ENCODE measurements at regions not wholly inside any gene's neighbourhood (a gene's known extent, or its start where the extent isn't known, plus 50 kb on each side); places are given as distances from the start of the nearest gene placed in this dataset.

DNA sequence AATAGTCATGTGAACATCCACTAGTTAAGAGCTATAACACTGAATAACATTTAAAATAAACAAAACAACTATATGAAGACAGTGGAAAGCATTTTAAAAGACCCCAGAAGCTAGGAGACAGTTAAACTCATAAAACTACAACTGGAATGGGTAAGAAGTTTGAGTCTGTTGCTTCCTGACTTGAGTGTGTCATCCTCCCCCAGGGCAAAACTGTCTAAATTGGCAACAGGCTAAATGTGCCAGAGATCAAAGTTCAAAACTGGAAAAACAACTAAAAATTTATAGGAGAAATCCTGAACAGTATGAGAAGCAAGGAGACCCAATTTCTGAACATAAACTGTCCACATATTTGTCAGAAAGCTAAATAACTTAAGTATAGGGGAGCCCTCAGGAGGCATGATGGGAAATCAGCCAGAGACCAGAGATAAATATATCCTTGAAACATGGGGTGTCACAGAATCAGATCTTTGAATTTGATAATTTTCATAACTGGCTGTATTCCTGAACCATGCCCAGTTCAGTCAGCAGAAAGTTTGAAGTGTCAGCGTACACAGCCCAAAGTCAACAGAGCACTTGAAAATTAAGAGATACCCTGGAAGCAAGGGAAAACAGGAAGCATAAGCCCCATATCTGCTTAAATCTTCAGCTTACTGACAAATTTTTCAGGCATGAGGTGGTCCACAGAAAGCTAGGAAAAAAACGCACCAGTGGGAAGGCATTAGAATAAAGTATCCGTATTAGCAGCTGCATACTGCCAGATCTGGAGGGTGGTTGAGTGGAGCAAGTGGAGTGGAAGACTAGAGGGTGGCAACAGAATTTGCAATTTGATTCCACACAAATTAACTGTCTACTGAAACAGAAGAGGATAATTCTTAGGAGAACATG, 516.1 kb upstream of the MAN1A1 start:
- H3K36me3 ChIP-seq (replicated peaks in 1 of 2; ENCODE audit: control insufficient read depth in 1 of 2, insufficient read depth in 2 of 2, low read length in 2 of 2), result no peaks in the 10 kb centered on the region
- H3K4me1 ChIP-seq (ENCODE audit: insufficient read depth, low read length), result no peaks in the 10 kb centered on the region
- intact Hi-C loops (cut with micrococcal nuclease; ENCODE audit: unreplicated experiment), result no loop called here
- TF ChIP-seq ZNF235 (CRISPR knock-in tag; IDR thresholded peaks at IDR 0.05; ENCODE audit: borderline replicate concordance) (no peak), ZNF7 (CRISPR knock-in tag; IDR thresholded peaks at IDR 0.05) (peak; percentile 83; the same call in 1 of the 2 replicates), TGIF2 (CRISPR knock-in tag; IDR thresholded peaks at IDR 0.05) (no peak)
- FAIRE-seq (no peak), DNase-seq (ENCODE audit: low spot score) (no peak), ATAC-seq (no peak)
- no TSS peak for BruUV-seq (replicated peaks)
- no peaks in the 10 kb centered on the region for H3K27me3 ChIP-seq (ENCODE audit: control insufficient read depth in 1 of 2, insufficient read depth in 2 of 2, low read length in 2 of 2)
- H3K9me3 ChIP-seq (ENCODE audit: low read length), result no peaks in the 10 kb centered on the region
- POLR2A ChIA-PET, result no interaction called here
- WGBS (ENCODE audit: low lambda C conversion rate), result 5% methylated on average over 3 of the region's 3 CpGs
- H3K27ac ChIP-seq (ENCODE audit: extremely low read length, insufficient read depth, low read length), result no peak overlapping the region
- H4K20me1 ChIP-seq (ENCODE audit: insufficient read depth, low read length), result no peaks in the 10 kb centered on the region
- H3K4me3 ChIP-seq (replicated peaks in 1 of 3; ENCODE audit: insufficient read depth in 1 of 3, low read depth in 2 of 3, low read length in 3 of 3), result no peak overlapping the region
- CTCF ChIA-PET (ENCODE audit: low intra/inter-chr PET ratio, low total read pairs), result no interaction called here
- H3K4me2 ChIP-seq (ENCODE audit: low read depth, low read length), result no peak overlapping the region
- no peaks in the 10 kb centered on the region for H3K79me2 ChIP-seq (ENCODE audit: insufficient read depth, low read length)
- H3K9ac ChIP-seq (ENCODE audit: insufficient read depth, low read depth, low read length), result no peak overlapping the region
- in situ Hi-C loops (cut with HindIII; ENCODE audit: extremely low pct_ligation_motif_present, low pct_unique_long_range_greater_than_20kb), result no loop called here
- no peak overlapping the region for H2AFZ ChIP-seq (ENCODE audit: low read length)

DNA sequence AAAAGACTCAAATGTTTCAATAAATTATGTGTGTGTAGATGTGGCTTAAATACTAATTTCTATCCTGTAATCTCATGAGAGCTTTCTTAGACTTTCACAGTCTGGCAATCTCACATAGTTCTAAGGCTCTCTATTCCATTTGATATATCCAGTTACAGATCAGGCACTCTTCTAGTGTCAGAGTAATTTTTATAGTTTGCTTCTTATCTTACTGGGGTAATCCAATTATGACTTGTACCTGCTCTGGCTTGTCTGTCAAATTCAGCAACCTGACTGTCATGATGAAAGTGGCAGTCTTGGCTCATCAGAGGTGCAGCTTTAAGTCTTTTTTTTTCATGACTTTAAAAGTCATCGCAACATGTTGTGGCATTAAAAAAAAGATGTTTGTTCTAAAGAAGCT, 513.2 kb upstream of the MAN1A1 start:
- CTCF ChIA-PET (ENCODE audit: low intra/inter-chr PET ratio, low total read pairs), result no interaction called here
- no peak for FAIRE-seq
- DNase-seq (ENCODE audit: low spot score), result no peak
- intact Hi-C loops (cut with micrococcal nuclease; ENCODE audit: unreplicated experiment), result no loop called here
- Histone ChIP-seq H3K4me3 (replicated peaks in 1 of 3; ENCODE audit: insufficient read depth in 1 of 3, low read depth in 2 of 3, low read length in 3 of 3) (no peak overlapping the region), H2AFZ (ENCODE audit: low read length) (no peak overlapping the region), H3K79me2 (ENCODE audit: insufficient read depth, low read length) (no peaks in the 10 kb centered on the region), H3K9me3 (ENCODE audit: low read length) (no peaks in the 10 kb centered on the region), H3K36me3 (replicated peaks in 1 of 2; ENCODE audit: control insufficient read depth in 1 of 2, insufficient read depth in 2 of 2, low read length in 2 of 2) (no peaks in the 10 kb centered on the region), H3K4me1 (ENCODE audit: insufficient read depth, low read length) (no peaks in the 10 kb centered on the region), H3K4me2 (ENCODE audit: low read depth, low read length) (no peak overlapping the region), H3K27me3 (ENCODE audit: control insufficient read depth in 1 of 2, insufficient read depth in 2 of 2, low read length in 2 of 2) (no peaks in the 10 kb centered on the region), H4K20me1 (ENCODE audit: insufficient read depth, low read length) (no peaks in the 10 kb centered on the region), H3K9ac (ENCODE audit: insufficient read depth, low read depth, low read length) (no peak overlapping the region), H3K27ac (ENCODE audit: extremely low read length, insufficient read depth, low read length) (no peak overlapping the region)
- in situ Hi-C loops (cut with HindIII; ENCODE audit: extremely low pct_ligation_motif_present, low pct_unique_long_range_greater_than_20kb), result no loop called here
- POLR2A ChIA-PET, result no interaction called here
- ATAC-seq, result no peak
- no peak for TF ChIP-seq MIXL1 (CRISPR knock-in tag; IDR thresholded peaks at IDR 0.05)
- TF ChIP-seq, protein P1, sequence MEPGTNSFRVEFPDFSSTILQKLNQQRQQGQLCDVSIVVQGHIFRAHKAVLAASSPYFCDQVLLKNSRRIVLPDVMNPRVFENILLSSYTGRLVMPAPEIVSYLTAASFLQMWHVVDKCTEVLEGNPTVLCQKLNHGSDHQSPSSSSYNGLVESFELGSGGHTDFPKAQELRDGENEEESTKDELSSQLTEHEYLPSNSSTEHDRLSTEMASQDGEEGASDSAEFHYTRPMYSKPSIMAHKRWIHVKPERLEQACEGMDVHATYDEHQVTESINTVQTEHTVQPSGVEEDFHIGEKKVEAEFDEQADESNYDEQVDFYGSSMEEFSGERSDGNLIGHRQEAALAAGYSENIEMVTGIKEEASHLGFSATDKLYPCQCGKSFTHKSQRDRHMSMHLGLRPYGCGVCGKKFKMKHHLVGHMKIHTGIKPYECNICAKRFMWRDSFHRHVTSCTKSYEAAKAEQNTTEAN (CRISPR knock-in tag; conservative IDR thresholded peaks at IDR 0.05), result no peak
- no peak for TF ChIP-seq ZNF674 (CRISPR knock-in tag; IDR thresholded peaks at IDR 0.05; ENCODE audit: low read depth)
- TF ChIP-seq HMG20B (CRISPR knock-in tag; conservative IDR thresholded peaks at IDR 0.05), result no peak
- TF ChIP-seq, protein P2, sequence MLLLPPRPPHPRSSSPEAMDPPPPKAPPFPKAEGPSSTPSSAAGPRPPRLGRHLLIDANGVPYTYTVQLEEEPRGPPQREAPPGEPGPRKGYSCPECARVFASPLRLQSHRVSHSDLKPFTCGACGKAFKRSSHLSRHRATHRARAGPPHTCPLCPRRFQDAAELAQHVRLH (CRISPR knock-in tag; IDR thresholded peaks at IDR 0.05; ENCODE audit: borderline replicate concordance, low read depth), result no peak
- TF ChIP-seq, protein P3, sequence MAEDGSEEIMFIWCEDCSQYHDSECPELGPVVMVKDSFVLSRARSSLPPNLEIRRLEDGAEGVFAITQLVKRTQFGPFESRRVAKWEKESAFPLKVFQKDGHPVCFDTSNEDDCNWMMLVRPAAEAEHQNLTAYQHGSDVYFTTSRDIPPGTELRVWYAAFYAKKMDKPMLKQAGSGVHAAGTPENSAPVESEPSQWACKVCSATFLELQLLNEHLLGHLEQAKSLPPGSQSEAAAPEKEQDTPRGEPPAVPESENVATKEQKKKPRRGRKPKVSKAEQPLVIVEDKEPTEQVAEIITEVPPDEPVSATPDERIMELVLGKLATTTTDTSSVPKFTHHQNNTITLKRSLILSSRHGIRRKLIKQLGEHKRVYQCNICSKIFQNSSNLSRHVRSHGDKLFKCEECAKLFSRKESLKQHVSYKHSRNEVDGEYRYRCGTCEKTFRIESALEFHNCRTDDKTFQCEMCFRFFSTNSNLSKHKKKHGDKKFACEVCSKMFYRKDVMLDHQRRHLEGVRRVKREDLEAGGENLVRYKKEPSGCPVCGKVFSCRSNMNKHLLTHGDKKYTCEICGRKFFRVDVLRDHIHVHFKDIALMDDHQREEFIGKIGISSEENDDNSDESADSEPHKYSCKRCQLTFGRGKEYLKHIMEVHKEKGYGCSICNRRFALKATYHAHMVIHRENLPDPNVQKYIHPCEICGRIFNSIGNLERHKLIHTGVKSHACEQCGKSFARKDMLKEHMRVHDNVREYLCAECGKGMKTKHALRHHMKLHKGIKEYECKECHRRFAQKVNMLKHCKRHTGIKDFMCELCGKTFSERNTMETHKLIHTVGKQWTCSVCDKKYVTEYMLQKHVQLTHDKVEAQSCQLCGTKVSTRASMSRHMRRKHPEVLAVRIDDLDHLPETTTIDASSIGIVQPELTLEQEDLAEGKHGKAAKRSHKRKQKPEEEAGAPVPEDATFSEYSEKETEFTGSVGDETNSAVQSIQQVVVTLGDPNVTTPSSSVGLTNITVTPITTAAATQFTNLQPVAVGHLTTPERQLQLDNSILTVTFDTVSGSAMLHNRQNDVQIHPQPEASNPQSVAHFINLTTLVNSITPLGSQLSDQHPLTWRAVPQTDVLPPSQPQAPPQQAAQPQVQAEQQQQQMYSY (CRISPR knock-in tag; IDR thresholded peaks at IDR 0.05), result no peak
- no peak for TF ChIP-seq MTF1 (CRISPR knock-in tag; IDR thresholded peaks at IDR 0.05)
- TF ChIP-seq HOXA3 (CRISPR knock-in tag; IDR thresholded peaks at IDR 0.05), result no peak
- 27% methylated on average over 1 of the region's 1 CpG for WGBS (ENCODE audit: low lambda C conversion rate)
- no TSS peak for BruUV-seq (replicated peaks)
